ENCODE measurements at regions not wholly inside any gene's neighbourhood (a gene's known extent, or its start where the extent isn't known, plus 50 kb on each side); places are given as distances from the start of the nearest gene placed in this dataset.

- Mint-ChIP-seq H3K4me1 (no peaks in the 10 kb centered on the region), H3K4me3 (no peak overlapping the region), H3K27me3 (no peaks in the 10 kb centered on the region), H3K36me3 (ENCODE audit: low read depth) (no peaks in the 10 kb centered on the region), H3K27ac (no peak overlapping the region), H3K9me3 (no peaks in the 10 kb centered on the region)
- DNase-seq (no peak), ATAC-seq (no peak)
Observed at GRCh38 chr16:13507530-13507929, 412.4 kb upstream of the ERCC4 start.

- H3K36me3 Mint-ChIP-seq (ENCODE audit: low read depth): peaks cover 3% of the 10 kb centered on the region
- H3K27ac Mint-ChIP-seq: no peak overlapping the region
- no peak for DNase-seq
- H3K27me3 Mint-ChIP-seq: no peaks in the 10 kb centered on the region
- H3K4me1 Mint-ChIP-seq: no peaks in the 10 kb centered on the region
- ATAC-seq: no peak
- H3K4me3 Mint-ChIP-seq: no peak overlapping the region
- H3K9me3 Mint-ChIP-seq: peaks cover 15% of the 10 kb centered on the region
Observed at GRCh38 chr16:13510425-13511151, 409.4 kb upstream of the ERCC4 start.

- Mint-ChIP-seq H3K36me3 (ENCODE audit: low read depth) (peaks cover 3% of the 10 kb centered on the region), H3K9me3 (peaks cover 22% of the 10 kb centered on the region), H3K4me3 (no peak overlapping the region), H3K4me1 (no peaks in the 10 kb centered on the region), H3K27me3 (no peaks in the 10 kb centered on the region), H3K27ac (no peak overlapping the region)
- ATAC-seq (no peak), DNase-seq (no peak)
Observed at GRCh38 chr16:13517841-13518240, 402.1 kb upstream of the ERCC4 start.

GRCh38 chr16:13519871-13520270, 400.1 kb upstream of the ERCC4 start:
- Mint-ChIP-seq H3K27me3 (no peaks in the 10 kb centered on the region), H3K36me3 (ENCODE audit: low read depth) (no peaks in the 10 kb centered on the region), H3K4me3 (no peak overlapping the region), H3K27ac (no peak overlapping the region), H3K4me1 (no peaks in the 10 kb centered on the region), H3K9me3 (peaks cover 14% of the 10 kb centered on the region)
- DNase-seq: no peak
- no peak for ATAC-seq

- Mint-ChIP-seq H3K27me3 (no peaks in the 10 kb centered on the region), H3K27ac (no peak overlapping the region), H3K36me3 (ENCODE audit: low read depth) (no peaks in the 10 kb centered on the region), H3K4me1 (no peaks in the 10 kb centered on the region), H3K9me3 (peaks cover 4% of the 10 kb centered on the region), H3K4me3 (no peak overlapping the region)
- ATAC-seq (no peak), DNase-seq (no peak)
Observed at GRCh38 chr16:13521356-13521755, 398.6 kb upstream of the ERCC4 start.

- no peaks in the 10 kb centered on the region for H3K36me3 Mint-ChIP-seq (ENCODE audit: low read depth)
- no peak for DNase-seq
- no peak overlapping the region for H3K27ac Mint-ChIP-seq
- H3K4me1 Mint-ChIP-seq: no peaks in the 10 kb centered on the region
- H3K9me3 Mint-ChIP-seq: peaks cover 7% of the 10 kb centered on the region
- H3K27me3 Mint-ChIP-seq: no peaks in the 10 kb centered on the region
- ATAC-seq: no peak
- H3K4me3 Mint-ChIP-seq: no peak overlapping the region
Observed at GRCh38 chr16:13527332-13527731, 392.6 kb upstream of the ERCC4 start.

- Mint-ChIP-seq H3K27me3 (no peaks in the 10 kb centered on the region), H3K36me3 (ENCODE audit: low read depth) (no peaks in the 10 kb centered on the region), H3K9me3 (peaks cover 14% of the 10 kb centered on the region), H3K4me3 (no peak overlapping the region), H3K27ac (no peak overlapping the region), H3K4me1 (no peaks in the 10 kb centered on the region)
- no peak for DNase-seq
- no peak for ATAC-seq
Observed at GRCh38 chr16:13528691-13529090, 391.3 kb upstream of the ERCC4 start.

GRCh38 chr16:13529193-13529982, 390.6 kb upstream of the ERCC4 start:
- no peak overlapping the region for H3K4me3 Mint-ChIP-seq
- DNase-seq: no peak
- no peaks in the 10 kb centered on the region for H3K27me3 Mint-ChIP-seq
- no peaks in the 10 kb centered on the region for H3K4me1 Mint-ChIP-seq
- peaks cover 14% of the 10 kb centered on the region for H3K9me3 Mint-ChIP-seq
- no peak overlapping the region for H3K27ac Mint-ChIP-seq
- no peak for ATAC-seq
- no peaks in the 10 kb centered on the region for H3K36me3 Mint-ChIP-seq (ENCODE audit: low read depth)

- ATAC-seq: no peak
- no peak for DNase-seq
- Mint-ChIP-seq H3K9me3 (peaks cover 18% of the 10 kb centered on the region), H3K36me3 (ENCODE audit: low read depth) (no peaks in the 10 kb centered on the region), H3K27ac (no peak overlapping the region), H3K4me1 (no peaks in the 10 kb centered on the region), H3K4me3 (no peak overlapping the region), H3K27me3 (no peaks in the 10 kb centered on the region)
Observed at GRCh38 chr16:13540771-13541170, 379.2 kb upstream of the ERCC4 start.

- Mint-ChIP-seq H3K4me1 (no peaks in the 10 kb centered on the region), H3K36me3 (ENCODE audit: low read depth) (no peaks in the 10 kb centered on the region), H3K4me3 (no peak overlapping the region), H3K9me3 (peaks cover 18% of the 10 kb centered on the region), H3K27ac (no peak overlapping the region), H3K27me3 (no peaks in the 10 kb centered on the region)
- no peak for DNase-seq
- no peak for ATAC-seq
Observed at GRCh38 chr16:13542284-13542683, 377.7 kb upstream of the ERCC4 start.

- Mint-ChIP-seq H3K4me1 (no peaks in the 10 kb centered on the region), H3K27me3 (no peaks in the 10 kb centered on the region), H3K36me3 (ENCODE audit: low read depth) (no peaks in the 10 kb centered on the region), H3K9me3 (peaks cover 18% of the 10 kb centered on the region), H3K4me3 (no peak overlapping the region), H3K27ac (no peak overlapping the region)
- ATAC-seq (no peak), DNase-seq (no peak)
Observed at GRCh38 chr16:13543850-13544249, 376.1 kb upstream of the ERCC4 start.

- no peaks in the 10 kb centered on the region for H3K36me3 Mint-ChIP-seq (ENCODE audit: low read depth)
- H3K27me3 Mint-ChIP-seq: no peaks in the 10 kb centered on the region
- H3K27ac Mint-ChIP-seq: no peak overlapping the region
- ATAC-seq (no peak), DNase-seq (no peak)
- no peaks in the 10 kb centered on the region for H3K4me1 Mint-ChIP-seq
- H3K4me3 Mint-ChIP-seq: no peak overlapping the region
- peaks cover 13% of the 10 kb centered on the region for H3K9me3 Mint-ChIP-seq
Observed at GRCh38 chr16:13545271-13545670, 374.7 kb upstream of the ERCC4 start.

- Mint-ChIP-seq H3K36me3 (ENCODE audit: low read depth) (no peaks in the 10 kb centered on the region), H3K4me3 (no peak overlapping the region), H3K9me3 (no peaks in the 10 kb centered on the region), H3K27me3 (no peaks in the 10 kb centered on the region), H3K4me1 (no peaks in the 10 kb centered on the region), H3K27ac (no peak overlapping the region)
- no peak for ATAC-seq
- no peak for DNase-seq
Observed at GRCh38 chr16:13550254-13550653, 369.7 kb upstream of the ERCC4 start.

- ATAC-seq: no peak
- no peak for DNase-seq
Observed at GRCh38 chr16:13552062-13552959, 367.6 kb upstream of the ERCC4 start.

GRCh38 chr16:13552960-13553257, 367.0 kb upstream of the ERCC4 start:
- no peak for ATAC-seq

More at GRCh38 chr16:13552062-13552959, 367.6 kb upstream of the ERCC4 start:
- no peak overlapping the region for H3K27ac Mint-ChIP-seq
- H3K36me3 Mint-ChIP-seq (ENCODE audit: low read depth): no peaks in the 10 kb centered on the region
- peaks cover 4% of the 10 kb centered on the region for H3K9me3 Mint-ChIP-seq
- no peaks in the 10 kb centered on the region for H3K4me1 Mint-ChIP-seq
- no peak overlapping the region for H3K4me3 Mint-ChIP-seq
- H3K27me3 Mint-ChIP-seq: no peaks in the 10 kb centered on the region

More at GRCh38 chr16:13552960-13553257, 367.0 kb upstream of the ERCC4 start:
- Mint-ChIP-seq H3K9me3 (peaks cover 4% of the 10 kb centered on the region), H3K4me3 (no peak overlapping the region), H3K27ac (no peak overlapping the region), H3K4me1 (no peaks in the 10 kb centered on the region), H3K27me3 (no peaks in the 10 kb centered on the region), H3K36me3 (ENCODE audit: low read depth) (no peaks in the 10 kb centered on the region)
- DNase-seq: no peak

Measured in activated naive CD8-positive, alpha-beta T cell treated with anti-CD3 and anti-CD28 coated beads, Interleukin-2, amount 50 U/mL, for 24 hours (primary cell).